CD4-positive, alpha-beta T cell treated with Interleukin-17A for 1 hour (primary cell): ENCODE measurements at regions not wholly inside any gene's neighbourhood (a gene's known extent, or its start where the extent isn't known, plus 50 kb on each side); places are given as distances from the start of the nearest gene placed in this dataset.

ENCODE experiments used
- DNase-seq: peaks from one replicate; pipeline ENCODE4 v3.0.0-alpha.2; 2020

DNA sequence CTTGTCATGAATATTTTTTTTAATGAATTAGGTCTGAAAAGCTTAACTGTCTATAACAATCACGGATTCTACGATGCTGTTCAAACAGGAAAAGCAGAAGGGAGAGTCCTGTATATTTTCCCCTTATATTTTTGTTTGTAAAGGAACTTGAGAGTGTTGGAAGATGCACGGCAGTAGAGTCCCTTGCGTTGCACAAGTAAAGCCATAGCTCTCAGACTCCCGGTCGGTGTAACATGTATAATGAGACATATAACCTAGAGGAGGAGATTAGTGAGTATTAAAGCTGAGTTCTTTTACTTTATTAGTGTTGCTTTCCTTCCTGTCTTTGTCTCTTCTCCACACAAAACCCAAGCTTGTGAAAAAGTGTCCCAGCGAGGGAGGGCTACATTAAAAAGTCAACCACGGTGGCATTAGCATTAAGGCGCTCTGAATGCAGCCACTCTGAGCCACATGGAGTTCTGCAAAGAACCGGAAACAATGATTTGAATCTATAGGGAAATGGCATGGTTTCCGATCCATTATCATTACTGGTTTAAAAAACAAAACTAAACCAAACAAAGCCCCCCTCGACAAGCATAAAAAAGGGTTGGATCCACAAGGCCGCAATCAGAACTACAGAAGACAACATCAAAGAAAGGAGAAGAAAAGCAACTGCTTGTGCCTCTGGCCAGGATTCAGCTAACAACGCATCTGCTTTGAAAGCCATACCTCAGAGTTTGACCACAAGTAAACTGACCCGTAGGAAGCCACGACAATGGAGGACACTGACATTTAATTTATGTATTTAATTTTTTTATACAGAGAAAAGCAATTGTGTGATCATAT lies 356.8 kb downstream of the LMO4 start:
- DNase-seq = no peak

- no peak for DNase-seq
Observed at GRCh38 chr1:87686136-87686495, 357.4 kb downstream of the LMO4 start.

DNA sequence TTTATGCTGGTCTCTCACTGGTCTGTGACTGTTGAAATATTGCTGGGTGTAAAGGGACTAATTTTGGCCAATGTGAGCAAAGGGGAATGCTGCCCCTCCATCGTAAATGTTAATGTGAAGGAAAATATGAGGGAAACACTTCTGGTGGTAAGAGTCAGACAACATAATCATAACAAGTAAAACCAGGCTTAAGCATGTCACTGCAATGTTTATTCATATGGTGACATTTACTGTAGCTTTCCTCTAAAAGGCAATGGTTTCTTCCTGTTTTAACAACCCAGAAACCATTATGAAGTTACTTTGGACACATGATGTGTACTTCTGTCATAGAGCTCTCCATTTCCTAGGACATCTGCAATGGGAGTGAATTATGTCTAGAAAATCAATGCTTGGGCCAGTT lies 358.0 kb downstream of the LMO4 start:
- DNase-seq = no peak

DNA sequence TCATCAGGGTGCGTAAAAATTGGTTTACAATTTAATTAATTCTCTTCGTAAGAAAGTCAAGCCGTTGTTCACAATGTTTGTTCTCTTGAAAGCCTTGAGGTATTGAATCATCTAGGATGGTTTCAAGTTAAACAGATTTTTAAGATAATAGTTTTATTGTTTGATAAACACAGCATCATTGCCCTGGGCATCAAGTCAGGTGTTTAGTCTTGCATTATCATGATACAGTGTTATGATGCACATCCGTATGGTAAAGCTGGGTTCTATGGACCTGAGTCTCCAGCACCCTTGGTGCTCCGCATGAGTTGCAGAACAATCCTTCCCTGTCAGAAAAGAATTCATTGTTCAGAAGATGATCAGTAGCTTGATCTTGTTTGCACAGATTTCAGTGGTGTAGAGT lies 359.5 kb downstream of the LMO4 start:
- no peak for DNase-seq

DNA sequence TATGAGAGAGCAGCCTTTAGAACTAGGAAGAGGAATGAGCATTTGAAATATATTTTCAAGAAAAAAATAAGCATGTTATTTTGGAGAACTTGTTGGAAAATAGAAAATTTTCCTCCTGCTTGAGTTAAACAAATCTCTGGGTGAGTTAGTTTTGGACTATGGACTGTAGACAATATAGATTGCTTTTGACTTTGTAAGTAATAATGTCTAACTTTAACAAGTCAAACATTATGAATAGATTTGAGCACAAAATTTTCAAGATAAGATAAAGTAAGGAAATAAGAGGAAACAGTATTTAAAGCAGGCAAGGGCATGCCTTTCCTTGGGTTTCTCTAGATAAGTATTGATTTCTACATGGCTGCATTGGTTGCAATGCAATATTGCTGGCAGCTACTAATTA lies 360.8 kb downstream of the LMO4 start:
- no peak for DNase-seq

GRCh38 chr1:87696483-87696882 lies 367.8 kb downstream of the LMO4 start:
- DNase-seq = no peak

GRCh38 chr1:87702455-87702854 lies 373.8 kb downstream of the LMO4 start:
- DNase-seq = no peak

DNA sequence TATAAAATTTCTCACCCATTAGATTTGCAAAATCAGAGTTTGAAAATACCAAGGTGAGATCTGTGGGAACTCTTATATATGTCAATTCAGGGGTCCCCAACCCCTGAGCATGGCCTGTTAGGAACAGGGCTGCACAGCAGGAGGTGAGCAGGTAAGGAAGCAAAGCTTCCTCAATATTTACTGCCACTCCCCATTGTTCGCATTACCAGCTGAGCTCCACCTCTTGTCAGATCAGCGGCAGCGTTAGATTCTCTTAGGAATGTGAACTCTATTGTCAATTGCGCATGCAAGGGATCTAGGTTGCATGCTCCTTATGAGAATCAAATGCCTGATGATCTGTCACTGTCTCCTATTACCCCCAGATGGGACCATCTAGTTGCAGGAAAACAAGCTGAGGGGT lies 376.6 kb downstream of the LMO4 start:
- no peak for DNase-seq

GRCh38 chr1:87706203-87706602 lies 377.5 kb downstream of the LMO4 start:
- DNase-seq = no peak

DNA sequence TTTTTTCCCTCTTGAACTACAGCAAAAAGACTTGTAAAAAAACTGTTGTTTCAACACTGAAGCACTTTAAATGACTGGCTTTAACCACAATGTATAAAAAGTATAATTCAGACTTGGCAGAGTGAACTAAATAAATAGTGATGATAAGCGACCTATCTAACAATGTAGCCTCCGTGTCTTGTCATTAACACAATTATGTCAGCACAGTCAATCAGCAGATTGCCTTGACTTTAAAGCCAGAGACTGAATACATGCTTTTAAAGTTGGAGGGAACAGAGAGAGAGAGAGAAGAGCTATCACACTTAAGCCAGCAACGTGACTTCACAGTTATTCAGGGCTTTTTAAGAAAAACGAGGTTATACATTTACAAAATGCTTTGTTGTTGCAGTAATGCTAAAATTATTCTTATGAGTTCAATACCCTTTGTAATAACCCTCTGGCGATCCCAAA lies 378.1 kb downstream of the LMO4 start:
- no peak for DNase-seq

- DNase-seq = no peak
Observed at GRCh38 chr1:87707411-87707810, 378.7 kb downstream of the LMO4 start.

GRCh38 chr1:87712261-87713010 lies 383.8 kb downstream of the LMO4 start:
- no peak for DNase-seq

GRCh38 chr1:87714278-87714677 lies 385.6 kb downstream of the LMO4 start:
- no peak for DNase-seq

- no peak for DNase-seq
Observed at GRCh38 chr1:87715052-87715451, 386.4 kb downstream of the LMO4 start.

GRCh38 chr1:87715471-87715870 lies 386.8 kb downstream of the LMO4 start:
- DNase-seq = no peak

DNA sequence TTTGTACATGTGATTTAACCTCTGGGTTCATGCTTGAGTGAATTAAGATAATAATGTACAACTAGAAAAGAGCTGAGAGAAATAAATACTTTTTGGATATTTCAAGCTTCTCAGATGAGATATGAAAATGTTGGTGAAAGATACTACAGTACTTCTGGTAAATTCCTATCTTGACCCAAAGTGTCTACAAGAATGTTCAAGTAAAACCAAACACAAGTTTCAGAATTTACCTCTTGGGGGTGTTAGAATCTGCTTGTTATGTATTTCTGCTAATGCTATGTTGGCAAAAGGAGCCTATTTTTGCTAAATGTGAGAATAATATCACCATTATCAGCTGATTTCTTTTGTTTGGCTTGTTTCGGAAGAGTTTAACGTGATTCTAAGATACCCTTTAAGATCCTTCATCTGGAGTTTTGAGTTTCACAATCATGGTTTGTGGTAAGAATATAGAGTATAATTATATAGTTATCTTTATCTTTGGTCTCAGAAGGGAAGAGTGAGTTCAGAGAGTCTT lies 388.5 kb downstream of the LMO4 start:
- DNase-seq = no peak

- no peak for DNase-seq
Observed at GRCh38 chr1:87718241-87718950, 389.7 kb downstream of the LMO4 start.

- no peak for DNase-seq
Observed at GRCh38 chr1:87719658-87720057, 391.0 kb downstream of the LMO4 start.

GRCh38 chr1:87720561-87720960 lies 391.9 kb downstream of the LMO4 start:
- no peak for DNase-seq

- no peak for DNase-seq
Observed at GRCh38 chr1:87723193-87723592, 394.5 kb downstream of the LMO4 start.

GRCh38 chr1:87728169-87728568 lies 399.5 kb downstream of the LMO4 start:
- no peak for DNase-seq

DNA sequence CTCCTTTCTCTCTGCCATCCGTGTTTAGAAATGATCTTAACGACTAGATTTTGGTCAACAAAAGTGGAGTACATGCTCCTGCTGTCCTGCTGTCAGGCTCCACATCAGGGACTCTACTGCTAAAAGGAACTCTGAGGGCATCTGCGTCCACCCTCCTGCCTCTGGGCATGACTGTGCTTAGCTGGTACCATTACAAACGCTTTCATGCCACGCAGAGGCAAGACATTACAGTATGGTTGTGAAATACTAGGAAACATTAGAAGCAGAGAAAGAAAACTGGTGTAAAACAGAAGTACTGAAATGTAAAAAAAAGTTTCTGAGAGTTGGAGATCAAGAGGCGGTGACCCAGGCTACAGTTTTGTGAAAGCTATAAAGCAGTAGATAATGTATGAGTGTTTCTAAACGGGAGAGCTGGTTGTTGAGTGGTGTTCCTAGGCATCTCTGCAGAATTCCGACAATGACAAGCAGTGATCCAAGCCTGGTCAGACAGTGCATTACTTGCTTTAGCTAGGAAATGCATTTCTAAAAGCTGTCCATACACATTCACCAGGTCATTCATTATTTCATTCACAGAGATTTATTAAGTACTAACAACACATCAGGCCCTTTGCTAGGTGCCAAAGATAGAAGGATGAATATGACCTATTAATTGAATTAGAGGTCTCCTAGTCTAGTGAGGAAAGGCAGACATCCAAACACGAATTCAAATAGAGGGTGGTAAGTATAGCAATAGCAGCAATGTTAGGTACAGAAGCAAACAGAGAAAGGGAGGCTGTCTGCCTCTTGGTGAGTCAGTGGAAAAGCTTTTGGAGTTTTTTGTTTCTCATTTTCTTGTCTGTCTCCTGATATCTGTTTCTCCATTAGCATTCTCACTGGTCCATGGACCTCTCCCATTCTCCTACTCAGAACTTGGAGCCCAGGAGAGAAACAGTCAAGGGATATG lies 401.9 kb downstream of the LMO4 start:
- DNase-seq = no peak
